HepG2 (cell line): ENCODE measurements at regions not wholly inside any gene's neighbourhood (a gene's known extent, or its start where the extent isn't known, plus 50 kb on each side); places are given as distances from the start of the nearest gene placed in this dataset.
"Not testable (repeated sequence)": the region's sequence is repeated elsewhere in the genome, so short reads cannot be mapped to it uniquely, and the experiment has no call there.

Experiments used
- ATAC-seq: fragments of 200-7000 bp; cut with Tn5 transposase; 3 replicates; pipeline ENCODE4 v1.9.1; 2020; ENCODE audit warnings: mild to moderate bottlenecking, moderate library complexity
- BruUV-seq: library from RNA; stranded (reverse); fragments of 400-500 nt; replicated peaks from 2 replicates; lab custom pipeline; 2021; lab: Mats Ljungman, UMichigan
- CTCF ChIA-PET: fragments of 300-600 bp; formaldehyde crosslinking; extraction: SDS; loops from one replicate; lab custom pipeline; 2021; ENCODE audit warnings: low total read pairs, inconsistent platforms, low intra/inter-chr PET ratio; lab: Yijun Ruan, JAX
- POLR2A ChIA-PET: fragments of 350-600 bp; sonication (Branson Sonifier 250); formaldehyde crosslinking; loops from one replicate; lab custom pipeline; 2020; ENCODE audit warnings: antibody characterized with exemption, inconsistent platforms; lab: Yijun Ruan, JAX
- DNase-seq: peaks from one replicate; pipeline ENCODE4 v3.0.0-alpha.2; 2015; ENCODE audit warnings: low spot score
- FAIRE-seq: peaks from 3 replicates; lab custom pipeline; 2011; peaks lifted over from hg19 to GRCh38; lab: Jason Lieb, UNC
- H2AFZ ChIP-seq: one replicate; pipeline ENCODE4 v1.6.1; 2011; ENCODE audit warnings: low read length, inconsistent platforms
- H3K27ac ChIP-seq: fragments of 300-600 bp; 3 replicates; pipeline ENCODE4 v1.8.0; 2011; ENCODE audit warnings: mixed run types, mild to moderate bottlenecking, mixed read lengths, low read length, inconsistent platforms; ENCODE audit not compliant: insufficient read depth; ENCODE audit errors: extremely low read length
- H3K27me3 ChIP-seq, 2 experiments: fragments of 200-600 bp in 1 of 2; 2 replicates in 1 of 2; 3 replicates in 1 of 2; pipeline versions ENCODE4 v1.6.0 to v1.8.0; 2011; ENCODE audit warnings: low read length in 2 of 2, mild to moderate bottlenecking in 2 of 2, moderate library complexity in 2 of 2, inconsistent platforms in 1 of 2; ENCODE audit not compliant: insufficient read depth in 2 of 2, control insufficient read depth in 1 of 2
- H3K36me3 ChIP-seq, 2 experiments: fragments of 200-600 bp in 1 of 2; replicated peaks in 1 of 2; 2 replicates in 1 of 2; 3 replicates in 1 of 2; pipeline versions ENCODE4 v1.5.1 to v1.8.0; 2011; ENCODE audit warnings: low read length in 2 of 2, inconsistent platforms in 1 of 2; ENCODE audit not compliant: insufficient read depth in 2 of 2, control insufficient read depth in 1 of 2
- H3K4me1 ChIP-seq: 2 replicates; pipeline ENCODE4 v1.5.1; 2012; ENCODE audit warnings: low read length, inconsistent platforms; ENCODE audit not compliant: insufficient read depth
- H3K4me2 ChIP-seq: 2 replicates; pipeline ENCODE4 v1.6.0; 2011; ENCODE audit warnings: low read depth, low read length, inconsistent platforms
- H3K4me3 ChIP-seq, 3 experiments: fragments of 200-600 bp in 1 of 3; sonication (generic), shearing (Covaris generic) in 1 of 3; replicated peaks in 1 of 3; 2 replicates each; pipeline ENCODE4 v1.5.1; 2011 to 2016; ENCODE audit warnings: low read length in 3 of 3, inconsistent platforms in 2 of 3, low read depth in 2 of 3, mild to moderate bottlenecking in 2 of 3, control low read depth in 1 of 3, mixed read lengths in 1 of 3; ENCODE audit not compliant: insufficient read depth in 1 of 3
- H3K79me2 ChIP-seq: one replicate; pipeline ENCODE4 v1.6.1; 2011; ENCODE audit warnings: low read length, inconsistent platforms; ENCODE audit not compliant: insufficient read depth
- H3K9ac ChIP-seq: 2 replicates; pipeline ENCODE4 v1.6.0; 2011; ENCODE audit warnings: mild to moderate bottlenecking, low read depth, low read length, inconsistent platforms; ENCODE audit not compliant: insufficient read depth
- H3K9me3 ChIP-seq: 2 replicates; pipeline ENCODE4 v1.5.1; 2012; ENCODE audit warnings: mild to moderate bottlenecking, low read length
- H4K20me1 ChIP-seq: 2 replicates; pipeline ENCODE4 v1.6.0; 2011; ENCODE audit warnings: inconsistent platforms, mild to moderate bottlenecking, low read length, moderate library complexity; ENCODE audit not compliant: insufficient read depth
- WGBS: methylation state at CpG from one replicate; pipeline ENCODE4 v1.1.6; 2017; ENCODE audit warnings: low lambda C conversion rate; 5-methylcytosine and 5-hydroxymethylcytosine counted together
- in situ Hi-C: cut with HindIII; loops from 2 replicates; pipeline ENCODE4 v1.10.0; 2017; ENCODE audit warnings: low pct_unique_long_range_greater_than_20kb; ENCODE audit not compliant: extremely low pct_ligation_motif_present
- intact Hi-C: fragments of 100-400 bp; cut with micrococcal nuclease; formaldehyde crosslinking; loops from one replicate; pipeline ENCODE4 v1.10.0; 2022; ENCODE audit not compliant: unreplicated experiment
- small RNA-seq, 3 experiments: library from RNA; depleted of rRNA; stranded (forward); fragments of <200 nt; gene quantifications; one replicate each; pipeline ENCODE3, GENCODE V24; 2012; ENCODE audit warnings: low read depth in 2 of 3, low replicate concordance in 1 of 3; ENCODE audit not compliant: insufficient read length in 3 of 3, insufficient read depth in 2 of 3

- intact Hi-C loops, H3K79me2 ChIP-seq, H3K27ac ChIP-seq, H3K9ac ChIP-seq, H3K4me3 ChIP-seq, H3K4me2 ChIP-seq, FAIRE-seq, POLR2A ChIA-PET, H3K36me3 ChIP-seq, in situ Hi-C loops, DNase-seq, CTCF ChIA-PET, H3K9me3 ChIP-seq, H3K27me3 ChIP-seq, H2AFZ ChIP-seq, H4K20me1 ChIP-seq, H3K4me1 ChIP-seq, BruUV-seq, ATAC-seq: not testable (repeated sequence)
- WGBS: 63% methylated on average over 20 of the region's 30 CpGs
Observed at GRCh38 chr13:18567890-18568289, 613.7 kb downstream of the TUBA3C start.

Small RNA genes in the stretch of these regions (small RNA-seq; reads per million reads assigned to genes)
- 0 reads per million in 3 experiments for gene LINC00328-2P
- gene RNA5SP24: 0 to 0.33 (median 0) reads per million in 3 experiments
- 0 reads per million in 3 experiments for gene RNU6-55P
- 0 reads per million in 3 experiments for gene RNU6-76P
